Lung (tissue), 11 donors: ENCODE measurements at regions not wholly inside any gene's neighbourhood (a gene's known extent, or its start where the extent isn't known, plus 50 kb on each side); places are given as distances from the start of the nearest gene placed in this dataset.

Experiments
- ATAC-seq: fragments of 200-7000 bp; cut with Tn5 transposase; one replicate; pipeline ENCODE4 v1.9.1; 2020; ENCODE audit warnings: moderate number of reproducible peaks; ENCODE audit not compliant: insufficient read depth, low FRiP score
- DNase-seq, 3 donors: peaks; one replicate each; pipeline ENCODE4 v3.0.0-alpha.2; 2013 to 2017
- H3K27ac ChIP-seq, 2 donors: one replicate each; pipeline ENCODE4 v1.5.1; 2013; ENCODE audit warnings: mild to moderate bottlenecking in 2 of 2, moderate library complexity in 2 of 2, control low read depth in 1 of 2, inconsistent platforms in 1 of 2, low read depth in 1 of 2, low read length in 1 of 2
- H3K27me3 ChIP-seq, 3 donors: one replicate each; pipeline ENCODE4 v1.5.1; 2013; ENCODE audit warnings: low read length in 2 of 3; ENCODE audit not compliant: control insufficient read depth in 3 of 3, insufficient read depth in 3 of 3
- H3K36me3 ChIP-seq, 4 donors: one replicate each; pipeline ENCODE4 v1.5.1; 2013; ENCODE audit warnings: low read length in 4 of 4, mild to moderate bottlenecking in 1 of 4, moderate library complexity in 1 of 4; ENCODE audit not compliant: control insufficient read depth in 4 of 4, insufficient read depth in 4 of 4
- H3K4me1 ChIP-seq, 5 donors: one replicate each; pipeline ENCODE4 v1.5.1; 2013; ENCODE audit warnings: low read length in 5 of 5, mild to moderate bottlenecking in 2 of 5, moderate library complexity in 1 of 5; ENCODE audit not compliant: control insufficient read depth in 5 of 5, insufficient read depth in 5 of 5
- H3K4me3 ChIP-seq: one replicate; pipeline ENCODE4 v1.5.1; 2013; ENCODE audit warnings: mild to moderate bottlenecking, control low read depth, moderate library complexity
- H3K9ac ChIP-seq, 2 donors: one replicate each; pipeline ENCODE4 v1.5.1; 2013; ENCODE audit warnings: low read length in 2 of 2, control low read depth in 1 of 2; ENCODE audit not compliant: insufficient read depth in 1 of 2
- H3K9me3 ChIP-seq, 4 donors: one replicate each; pipeline ENCODE4 v1.5.1; 2013; ENCODE audit warnings: low read length in 3 of 4, mild to moderate bottlenecking in 1 of 4, moderate library complexity in 1 of 4; ENCODE audit not compliant: control insufficient read depth in 4 of 4, insufficient read depth in 3 of 4
- CTCF ChIP-seq: IDR thresholded peaks from 2 replicates; pipeline ENCODE4 v1.5.1; 2012; ENCODE audit warnings: mild to moderate bottlenecking; ENCODE audit errors: control extremely low read depth, extremely low read depth
- WGBS, 2 donors: extraction: QIAGEN DNeasy Blood & Tissue Kit; methylation state at CpG; one replicate each; pipeline ENCODE4 v1.1.7; 2013; 5-methylcytosine and 5-hydroxymethylcytosine counted together
- donor health status: control.
- donor health status: control.
- donor health status: Bipolar disorder and iron deficiency.
- donor health status: healthy.
- donor health status: DM: yes; HTN: yes; CAD: no.

GRCh38 chr2:31660812-31661335 lies 80.1 kb upstream of the SRD5A2 start:
- ATAC-seq (no peak), DNase-seq (no peak)
- H3K27me3 ChIP-seq: no peaks in the 10 kb centered on the region
- no peaks in the 10 kb centered on the region for H3K36me3 ChIP-seq
- H3K9ac ChIP-seq: no peak overlapping the region
- H3K27ac ChIP-seq: no peak overlapping the region
- H3K4me3 ChIP-seq: no peak overlapping the region
- no peaks in the 10 kb centered on the region for H3K4me1 ChIP-seq
- WGBS, 2 donors: 72 to 83% methylated on average over 2 of the region's 2 CpGs
- H3K9me3 ChIP-seq: no peaks in the 10 kb centered on the region
- no peak for TF ChIP-seq CTCF

- no peaks in the 10 kb centered on the region for H3K27me3 ChIP-seq
- WGBS, 2 donors: 92 to 94% methylated on average over 2 of the region's 2 CpGs
- no peak for ATAC-seq
- no peak overlapping the region for H3K27ac ChIP-seq
- no peak for TF ChIP-seq CTCF
- no peaks in the 10 kb centered on the region for H3K9me3 ChIP-seq
- no peak overlapping the region for H3K4me3 ChIP-seq
- DNase-seq: no peak
- H3K9ac ChIP-seq: no peak overlapping the region
- no peaks in the 10 kb centered on the region for H3K4me1 ChIP-seq
- no peaks in the 10 kb centered on the region for H3K36me3 ChIP-seq
Observed at GRCh38 chr2:31660165-31660564, 79.4 kb upstream of the SRD5A2 start.

GRCh38 chr2:31654241-31654640 lies 73.5 kb upstream of the SRD5A2 start:
- Histone ChIP-seq H3K27ac (no peak overlapping the region), H3K36me3 (no peaks in the 10 kb centered on the region), H3K27me3 (no peaks in the 10 kb centered on the region), H3K9ac (no peak overlapping the region), H3K4me3 (no peak overlapping the region), H3K9me3 (no peaks in the 10 kb centered on the region), H3K4me1 (no peaks in the 10 kb centered on the region)
- TF ChIP-seq CTCF: no peak
- WGBS, 2 donors: 72 to 79% methylated on average over 2 of the region's 2 CpGs
- ATAC-seq (no peak), DNase-seq (no peak)

- 96 to 98% methylated on average over 6 of the region's 6 CpGs for whole genome bisulfite sequencing, 2 donors
- Histone ChIP-seq H3K27ac (no peak overlapping the region), H3K4me3 (no peak overlapping the region), H3K4me1 (no peaks in the 10 kb centered on the region), H3K9ac (no peak overlapping the region), H3K27me3 (no peaks in the 10 kb centered on the region), H3K9me3 (no peaks in the 10 kb centered on the region), H3K36me3 (no peaks in the 10 kb centered on the region)
- TF ChIP-seq CTCF: no peak
- no peak for DNase-seq
- no peak for ATAC-seq
Observed at GRCh38 chr2:31651736-31652135, 71.0 kb upstream of the SRD5A2 start.
